PC-9 (cell line): ENCODE measurements at regions not wholly inside any gene's neighbourhood (a gene's known extent, or its start where the extent isn't known, plus 50 kb on each side); places are given as distances from the start of the nearest gene placed in this dataset.

ENCODE experiments used
- EZH2 ChIP-seq: fragments of 200-600 bp; sonication (generic); IDR thresholded peaks from 2 replicates; pipeline ENCODE4 v1.8.0; 2017; ENCODE audit warnings: antibody characterized with exemption, low read depth
- TF ChIP-seq, protein P1 (sequence below): fragments of 200-600 bp; sonication (generic); conservative IDR thresholded peaks from 2 replicates; pipeline ENCODE4 v1.6.1; 2017; ENCODE audit warnings: mixed run types, antibody characterized with exemption, mild to moderate bottlenecking, moderate library complexity

DNA sequence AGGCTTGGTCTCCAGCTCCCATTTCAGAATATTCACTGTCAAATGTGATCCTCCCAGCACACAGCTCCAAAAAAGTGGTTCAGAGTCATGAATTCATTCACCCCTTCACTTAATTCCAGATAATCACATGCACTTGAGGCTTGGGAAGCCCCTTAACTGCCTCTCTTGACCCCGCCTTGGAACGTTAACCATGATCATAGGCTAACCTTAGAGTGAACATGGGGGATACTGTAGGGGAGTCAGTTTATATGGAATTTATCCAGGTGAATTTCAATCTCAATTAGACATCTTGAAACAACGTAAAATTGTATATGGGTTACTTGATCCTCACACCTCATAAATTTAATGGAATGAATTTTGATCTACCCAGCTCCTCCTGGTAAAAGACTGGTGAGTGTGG is 346.8 kb upstream of the ARID1B start:
- TF ChIP-seq EZH2: no peak
- TF ChIP-seq, protein P1, sequence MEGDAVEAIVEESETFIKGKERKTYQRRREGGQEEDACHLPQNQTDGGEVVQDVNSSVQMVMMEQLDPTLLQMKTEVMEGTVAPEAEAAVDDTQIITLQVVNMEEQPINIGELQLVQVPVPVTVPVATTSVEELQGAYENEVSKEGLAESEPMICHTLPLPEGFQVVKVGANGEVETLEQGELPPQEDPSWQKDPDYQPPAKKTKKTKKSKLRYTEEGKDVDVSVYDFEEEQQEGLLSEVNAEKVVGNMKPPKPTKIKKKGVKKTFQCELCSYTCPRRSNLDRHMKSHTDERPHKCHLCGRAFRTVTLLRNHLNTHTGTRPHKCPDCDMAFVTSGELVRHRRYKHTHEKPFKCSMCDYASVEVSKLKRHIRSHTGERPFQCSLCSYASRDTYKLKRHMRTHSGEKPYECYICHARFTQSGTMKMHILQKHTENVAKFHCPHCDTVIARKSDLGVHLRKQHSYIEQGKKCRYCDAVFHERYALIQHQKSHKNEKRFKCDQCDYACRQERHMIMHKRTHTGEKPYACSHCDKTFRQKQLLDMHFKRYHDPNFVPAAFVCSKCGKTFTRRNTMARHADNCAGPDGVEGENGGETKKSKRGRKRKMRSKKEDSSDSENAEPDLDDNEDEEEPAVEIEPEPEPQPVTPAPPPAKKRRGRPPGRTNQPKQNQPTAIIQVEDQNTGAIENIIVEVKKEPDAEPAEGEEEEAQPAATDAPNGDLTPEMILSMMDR: no peak
